HG03457 (cell line): ENCODE measurements at regions not wholly inside any gene's neighbourhood (a gene's known extent, or its start where the extent isn't known, plus 50 kb on each side); places are given as distances from the start of the nearest gene placed in this dataset.
A peak's percentile ranks its signal among the peaks of the same experiment; 100 is the strongest.

ENCODE experiments used
- ATAC-seq: cut with Tn5 transposase; IDR thresholded peaks from one replicate; pipeline ENCODE4 v1.9.1; 2021; ENCODE audit warnings: moderate number of reproducible peaks; ENCODE audit not compliant: unreplicated experiment

GRCh38 chr7:117972606-117973005, 99.4 kb upstream of the CTTNBP2 start:
- ATAC-seq = no peak

- no peak for ATAC-seq
Measured at GRCh38 chr7:117973975-117974374, 100.7 kb upstream of the CTTNBP2 start.

- ATAC-seq = no peak
Measured at GRCh38 chr7:117974891-117975290, 101.7 kb upstream of the CTTNBP2 start.

GRCh38 chr7:117975476-117975875, 102.2 kb upstream of the CTTNBP2 start:
- ATAC-seq = no peak

- no peak for ATAC-seq
Measured at GRCh38 chr7:117979954-117980497, 106.8 kb upstream of the CTTNBP2 start.

- ATAC-seq = no peak
Measured at GRCh38 chr7:117982071-117983055, 109.1 kb upstream of the CTTNBP2 start.

- no peak for ATAC-seq
Measured at GRCh38 chr7:117986645-117987269, 113.5 kb upstream of the CTTNBP2 start.

- no peak for ATAC-seq
Measured at GRCh38 chr7:117990834-117991233, 117.6 kb upstream of the CTTNBP2 start.

- no peak for ATAC-seq
Measured at GRCh38 chr7:117992635-117993376, 119.6 kb upstream of the CTTNBP2 start.

GRCh38 chr7:117993377-117994003, 120.2 kb upstream of the CTTNBP2 start:
- peak; percentile 95 for ATAC-seq

GRCh38 chr7:117995850-117996650, 122.8 kb upstream of the CTTNBP2 start:
- ATAC-seq = no peak

GRCh38 chr7:117997862-117998825, 124.9 kb upstream of the CTTNBP2 start:
- no peak for ATAC-seq

- ATAC-seq = no peak
Measured at GRCh38 chr7:118000480-118001202, 127.4 kb upstream of the CTTNBP2 start.

GRCh38 chr7:118003476-118003875, 130.2 kb upstream of the CTTNBP2 start:
- no peak for ATAC-seq

- ATAC-seq = no peak
Measured at GRCh38 chr7:118005026-118005425, 131.8 kb upstream of the CTTNBP2 start.

GRCh38 chr7:118006979-118007378, 133.7 kb upstream of the CTTNBP2 start:
- no peak for ATAC-seq

GRCh38 chr7:118009419-118009818, 136.2 kb upstream of the CTTNBP2 start:
- no peak for ATAC-seq

GRCh38 chr7:118011652-118012051, 138.4 kb upstream of the CTTNBP2 start:
- no peak for ATAC-seq
